Body of pancreas (tissue), 4 donors: ENCODE measurements at regions not wholly inside any gene's neighbourhood (a gene's known extent, or its start where the extent isn't known, plus 50 kb on each side); places are given as distances from the start of the nearest gene placed in this dataset.
"Not testable (repeated sequence)": the region's sequence is repeated elsewhere in the genome, so short reads cannot be mapped to it uniquely, and the experiment has no call there.

Experiments used
- CTCF ChIP-seq, 7 experiments: fragments of 450-650 bp in 4 of 7; fragments of 200-600 bp in 3 of 7; sonication (generic) in 3 of 7; IDR thresholded peaks; one replicate each; pipeline ENCODE4 v1.5.1; 2016 to 2019; ENCODE audit warnings: antibody characterized with exemption in 7 of 7
- POLR2A ChIP-seq, 3 donors: fragments of 450-650 bp; IDR thresholded peaks; one replicate each; pipeline ENCODE4 v1.6.1; 2016; ENCODE audit warnings: antibody characterized with exemption in 3 of 3, mild to moderate bottlenecking in 2 of 3

DNA sequence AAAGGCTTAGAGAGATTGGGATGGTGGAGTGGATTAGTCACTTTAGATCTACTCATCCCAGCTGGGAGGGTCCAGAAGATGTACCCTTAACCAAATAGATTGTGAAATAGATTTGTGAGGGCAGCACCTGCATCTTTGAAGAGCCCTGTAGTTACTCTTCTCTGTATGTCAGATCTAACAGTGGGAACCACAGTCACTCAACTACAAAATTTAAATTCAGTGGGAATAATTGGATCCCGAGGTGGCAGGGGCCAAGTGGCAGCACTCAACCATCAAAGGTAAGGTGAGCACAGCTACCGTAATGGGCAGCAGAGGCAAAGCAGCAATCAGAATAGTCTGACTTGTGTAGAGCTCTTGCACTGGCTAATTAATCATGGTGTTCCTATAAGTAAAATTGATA is 99.5 kb upstream of the POU3F1 start:
- TF ChIP-seq CTCF, POLR2A (IDR thresholded peaks at IDR 0.05): not testable (repeated sequence)
